D721Med (cell line): ENCODE measurements at regions not wholly inside any gene's neighbourhood (a gene's known extent, or its start where the extent isn't known, plus 50 kb on each side); places are given as distances from the start of the nearest gene placed in this dataset.

Experiments
- DNase-seq: peaks from one replicate; pipeline ENCODE4 v3.0.0; 2011; ENCODE audit warnings: low spot score; ENCODE audit not compliant: insufficient read length
- FAIRE-seq: peaks from 2 replicates; lab custom pipeline; 2011; peaks lifted over from hg19 to GRCh38; lab: Jason Lieb, UNC
- CTCF ChIP-seq: IDR thresholded peaks from 2 replicates; pipeline ENCODE4 v1.5.1; 2012; ENCODE audit warnings: mild to moderate bottlenecking, control low read depth; ENCODE audit not compliant: insufficient read depth; ENCODE audit errors: missing control alignments

- TF ChIP-seq CTCF: no peak
- FAIRE-seq (no peak), DNase-seq (no peak)
These were observed 160.5 kb downstream of the SEMA6D start for GRCh38 chr15:47877836-47878235.

DNA sequence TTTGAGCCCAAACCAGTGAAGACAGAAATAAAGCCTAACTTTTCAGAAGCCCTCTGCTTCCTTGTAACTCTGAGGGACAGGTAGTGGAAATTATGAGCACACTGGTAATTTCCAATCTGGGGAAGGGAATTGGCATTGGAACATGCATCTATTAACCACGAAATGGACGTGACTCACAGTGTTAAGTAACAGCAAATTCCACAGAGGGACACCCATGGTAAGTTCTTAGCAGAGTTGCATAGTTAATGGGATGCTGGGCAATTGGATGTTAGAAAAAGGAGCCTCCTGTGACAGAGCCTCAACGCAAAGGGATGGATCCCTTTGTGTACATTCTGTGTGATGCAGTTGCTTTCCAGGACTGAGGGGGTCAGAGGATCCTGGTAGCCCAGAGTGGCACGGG lies 168.6 kb downstream of the SEMA6D start:
- DNase-seq (no peak), FAIRE-seq (no peak)
- no peak for TF ChIP-seq CTCF

DNA sequence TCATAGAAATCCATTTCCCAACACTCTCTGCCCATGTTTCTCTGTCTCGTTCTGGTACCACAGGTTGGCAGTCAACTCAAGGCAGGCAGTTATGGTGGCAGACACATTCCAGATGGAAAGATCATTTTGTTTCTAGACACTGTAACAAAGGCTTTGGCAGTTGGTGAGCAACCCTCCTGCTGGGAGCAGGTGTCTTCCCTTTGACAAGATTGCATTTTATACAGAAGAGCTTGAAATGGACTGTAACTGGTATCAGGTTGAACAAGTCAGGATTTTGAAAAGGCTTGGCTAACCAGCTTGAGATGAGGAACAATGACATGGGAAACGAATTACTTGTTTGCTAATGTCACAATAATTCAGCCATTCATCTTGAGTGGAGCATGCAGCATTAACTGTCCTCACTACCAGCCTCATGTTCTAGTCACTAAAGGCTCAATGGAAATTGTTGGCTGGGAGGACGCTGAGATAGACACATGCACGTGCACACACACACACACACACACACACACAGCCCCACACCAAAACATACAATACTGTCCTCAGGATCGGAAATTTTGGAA lies 170.0 kb downstream of the SEMA6D start:
- TF ChIP-seq CTCF: no peak
- DNase-seq: no peak
- FAIRE-seq: no peak

DNA sequence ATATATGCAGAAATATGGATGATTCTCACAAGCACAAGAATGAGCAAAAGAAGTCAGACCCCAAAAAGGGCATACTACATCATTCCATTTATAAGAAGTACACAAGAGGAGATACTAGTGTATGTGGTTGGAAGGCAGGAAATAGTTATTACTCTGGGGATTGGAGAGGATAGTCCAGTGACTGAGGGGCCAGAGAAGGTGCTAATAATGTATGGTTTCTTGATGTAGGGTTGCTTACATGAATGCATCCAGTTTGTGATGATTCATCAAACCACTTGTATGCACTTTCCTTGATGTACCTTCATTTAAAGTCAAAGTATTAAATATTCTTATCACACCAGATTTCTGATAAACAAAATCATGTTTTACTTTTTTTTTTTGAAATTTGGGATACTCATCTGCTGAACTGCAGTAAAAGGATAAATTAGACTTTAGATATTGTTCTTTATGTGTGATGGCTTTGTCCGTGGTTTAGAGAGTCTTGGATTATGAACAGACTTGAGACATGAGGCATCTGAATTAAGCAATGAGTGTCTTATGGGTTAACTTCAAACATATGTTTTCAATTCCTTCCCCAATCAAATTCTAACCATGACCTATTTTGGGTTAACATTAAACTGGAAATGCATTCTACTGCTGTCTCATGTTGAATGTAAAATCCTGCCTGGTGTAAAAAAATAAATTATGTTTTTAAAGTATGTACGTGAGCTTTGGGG lies 171.2 kb downstream of the SEMA6D start:
- no peak for TF ChIP-seq CTCF
- FAIRE-seq (no peak), DNase-seq (no peak)

DNA sequence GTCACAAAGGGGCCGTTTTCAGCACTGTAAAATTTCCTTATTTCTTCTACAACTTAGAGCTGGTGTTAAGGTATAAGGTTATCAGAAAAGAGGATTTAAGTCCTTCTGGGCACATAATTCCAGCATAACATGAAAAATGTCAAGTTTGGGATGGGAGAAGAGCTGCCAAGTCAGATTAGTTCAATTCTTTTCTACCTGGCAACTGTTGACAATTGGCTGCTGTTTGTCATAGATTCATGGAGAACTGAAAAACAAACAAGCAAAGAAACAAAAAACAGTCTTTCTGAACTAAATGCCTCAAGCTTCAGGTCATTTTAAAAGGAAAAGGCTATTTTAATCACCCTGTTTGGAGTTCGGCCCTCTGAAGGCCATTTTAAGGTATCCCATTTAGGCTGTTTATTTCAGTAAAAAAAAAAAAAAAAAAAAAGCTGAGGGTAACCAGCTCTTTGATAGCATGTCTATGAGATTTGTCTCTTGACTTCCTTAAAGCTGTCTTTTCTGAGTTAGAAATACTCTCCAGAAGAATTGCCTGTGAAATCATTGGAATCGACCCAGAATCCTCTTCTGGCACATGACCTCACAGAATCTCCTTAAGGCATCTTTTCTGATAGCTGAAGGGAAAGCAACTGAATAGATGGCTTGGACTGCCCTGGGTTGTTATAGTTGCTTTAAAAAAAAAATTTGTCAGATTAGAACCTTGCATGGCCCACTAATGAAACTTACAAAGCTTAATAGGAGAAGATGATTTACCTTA lies 173.3 kb downstream of the SEMA6D start:
- TF ChIP-seq CTCF: no peak
- DNase-seq (no peak), FAIRE-seq (no peak)

- no peak for TF ChIP-seq CTCF
- no peak for FAIRE-seq
- no peak for DNase-seq
These were observed 180.2 kb downstream of the SEMA6D start for GRCh38 chr15:47897525-47897924.
